ENCODE measurements at regions not wholly inside any gene's neighbourhood (a gene's known extent, or its start where the extent isn't known, plus 50 kb on each side); places are given as distances from the start of the nearest gene placed in this dataset.

DNA sequence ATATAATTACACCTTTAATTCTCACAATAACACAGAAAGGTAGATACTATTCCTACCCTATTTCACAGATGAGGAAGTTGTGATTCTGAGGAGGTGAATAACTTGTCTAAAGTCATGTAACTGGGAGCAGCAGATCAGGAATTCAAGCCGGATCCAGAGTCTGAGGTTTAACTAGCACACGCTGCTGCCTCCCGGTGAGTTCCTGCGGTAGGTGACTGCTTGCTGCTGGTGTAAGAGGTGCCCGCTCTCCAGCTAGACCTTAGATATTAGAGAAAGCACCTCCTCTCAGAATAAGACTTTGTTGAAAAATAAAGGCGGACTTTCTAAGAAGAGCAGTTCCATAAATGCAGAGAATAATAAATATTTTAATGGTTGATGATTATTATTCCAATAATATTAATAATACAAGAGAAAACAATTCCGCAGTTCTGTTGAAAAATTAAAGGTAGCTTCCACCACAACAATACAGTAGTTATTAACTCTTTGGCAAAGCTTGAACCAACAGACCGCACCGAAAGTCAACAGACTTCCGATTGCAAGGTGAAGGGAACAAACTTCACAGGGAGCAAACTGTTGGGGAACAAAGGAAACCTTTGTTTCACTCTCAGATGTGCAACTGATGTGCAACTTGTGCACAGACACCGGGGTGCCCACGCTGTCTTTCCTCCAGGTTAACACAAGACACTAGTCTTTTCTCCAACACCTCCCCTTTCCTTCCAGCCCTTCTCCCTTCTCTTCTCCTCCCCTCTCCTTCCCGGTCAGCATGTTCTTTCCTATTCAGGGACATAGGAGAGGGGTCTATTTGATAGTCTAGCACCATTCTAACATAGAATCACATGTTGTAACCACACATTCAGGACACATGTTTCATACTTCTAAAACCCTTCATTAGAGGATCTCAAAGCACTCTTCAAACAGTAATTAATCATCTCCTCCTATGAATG is 73.2 kb upstream of the EGLN3 start:
- no peaks in the 10 kb centered on the region for H3K36me3 ChIP-seq (ENCODE audit: control insufficient read depth in 4 of 4, insufficient read depth in 4 of 4, low read length in 3 of 4)
- ChIA-PET CTCF (interaction anchor here (1.9 kb wide), 1 partner anchor 175 kb away, joined by 7 read pairs; no protein-coding TSS in a partner anchor), POLR2A (no interaction called here)
- no peak overlapping the region for H3K4me3 ChIP-seq (ENCODE audit: control insufficient read depth in 1 of 7, extremely low read depth in 1 of 7, insufficient read depth in 4 of 7, low read depth in 2 of 7, low read length in 6 of 7)
- no peaks in the 10 kb centered on the region for H3K9me3 ChIP-seq (ENCODE audit: control extremely low read depth in 1 of 5, control insufficient read depth in 4 of 5, insufficient read depth in 2 of 5, low read depth in 1 of 5, low read length in 4 of 5)
- no peaks in the 10 kb centered on the region for H3K27me3 ChIP-seq (replicated peaks in 2 of 5; ENCODE audit: control insufficient read depth in 4 of 5, insufficient read depth in 5 of 5, low read length in 4 of 5)
- 84% methylated on average over 9 of the region's 13 CpGs for WGBS (ENCODE audit: insufficient coverage)
- DNase-seq: no peak
- peaks cover 0 to 3% (median 0%) of the 10 kb centered on the region in 4 experiments for H3K4me1 ChIP-seq (ENCODE audit: control extremely low read depth in 1 of 4, control insufficient read depth in 4 of 4, insufficient read depth in 4 of 4, low read length in 3 of 4)
- no peak overlapping the region for H3K27ac ChIP-seq (ENCODE audit: insufficient read depth in 1 of 2, low read depth in 1 of 2, low read length in 2 of 2, poor library complexity in 1 of 2, severe bottlenecking in 2 of 2)

DNA sequence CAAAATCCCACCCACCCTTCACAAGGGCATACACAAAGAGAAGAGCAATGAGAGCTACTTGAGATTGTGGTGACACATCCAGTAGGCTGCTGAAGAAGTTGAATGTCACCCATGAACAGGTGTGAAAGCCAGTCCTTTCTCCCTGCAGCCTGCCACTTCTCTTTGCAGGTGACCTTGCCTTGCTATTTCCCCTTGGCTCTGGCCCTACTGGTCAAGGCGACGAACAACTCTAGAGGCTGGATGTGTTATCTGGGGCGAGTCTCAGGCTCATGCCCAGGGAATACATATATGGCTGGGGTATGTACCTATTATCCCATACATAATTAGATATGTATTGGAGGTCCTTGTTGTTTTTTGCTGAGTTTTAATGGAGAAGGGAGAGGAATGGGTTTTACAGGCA is 70.2 kb upstream of the EGLN3 start:
- DNase-seq: no peak
- no CpG with 5 or more reads among the region's 3 CpGs for WGBS (ENCODE audit: insufficient coverage)
- H3K27me3 ChIP-seq (replicated peaks in 2 of 5; ENCODE audit: control insufficient read depth in 4 of 5, insufficient read depth in 5 of 5, low read length in 4 of 5): no peaks in the 10 kb centered on the region
- H3K4me3 ChIP-seq (ENCODE audit: control insufficient read depth in 1 of 7, extremely low read depth in 1 of 7, insufficient read depth in 4 of 7, low read depth in 2 of 7, low read length in 6 of 7): no peak overlapping the region
- H3K36me3 ChIP-seq (ENCODE audit: control insufficient read depth in 4 of 4, insufficient read depth in 4 of 4, low read length in 3 of 4): no peaks in the 10 kb centered on the region
- H3K4me1 ChIP-seq (ENCODE audit: control extremely low read depth in 1 of 4, control insufficient read depth in 4 of 4, insufficient read depth in 4 of 4, low read length in 3 of 4): peaks cover 0 to 3% (median 0%) of the 10 kb centered on the region in 4 experiments
- H3K9me3 ChIP-seq (ENCODE audit: control extremely low read depth in 1 of 5, control insufficient read depth in 4 of 5, insufficient read depth in 2 of 5, low read depth in 1 of 5, low read length in 4 of 5): no peaks in the 10 kb centered on the region
- ChIA-PET POLR2A (no interaction called here), CTCF (interaction anchor here (2.1 kb wide), 1 partner anchor 8 kb away, joined by 6 read pairs; no protein-coding TSS in a partner anchor)
- H3K27ac ChIP-seq (ENCODE audit: insufficient read depth in 1 of 2, low read depth in 1 of 2, low read length in 2 of 2, poor library complexity in 1 of 2, severe bottlenecking in 2 of 2): no peak overlapping the region

DNA sequence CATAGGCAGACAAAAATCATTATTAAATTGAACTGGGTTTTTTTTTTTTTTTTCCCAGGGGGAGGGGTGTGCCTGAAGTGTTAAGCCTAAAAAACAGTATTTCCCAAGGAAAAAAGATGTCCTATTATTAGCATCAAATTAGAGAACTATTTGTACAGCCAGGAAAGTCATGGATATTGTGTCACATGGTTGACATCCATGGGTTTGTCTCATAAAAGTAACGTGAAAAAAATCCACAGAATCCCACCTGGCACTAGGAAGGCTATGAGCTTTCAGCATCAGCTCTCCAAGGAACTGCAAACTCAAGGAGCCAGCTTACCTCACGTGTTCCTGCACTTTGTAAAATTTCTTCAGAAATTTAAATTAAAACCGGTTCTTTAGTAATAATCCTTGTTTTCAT is 69.1 kb upstream of the EGLN3 start:
- no peak for DNase-seq
- H3K4me1 ChIP-seq (ENCODE audit: control extremely low read depth in 1 of 4, control insufficient read depth in 4 of 4, insufficient read depth in 4 of 4, low read length in 3 of 4): peaks cover 0 to 4% (median under 1%) of the 10 kb centered on the region in 4 experiments
- no peaks in the 10 kb centered on the region for H3K27me3 ChIP-seq (replicated peaks in 2 of 5; ENCODE audit: control insufficient read depth in 4 of 5, insufficient read depth in 5 of 5, low read length in 4 of 5)
- POLR2A ChIA-PET: no interaction called here
- CTCF ChIA-PET: interaction anchor here (1.0 to 1.9 kb wide), 2 partner anchors 24 to 40 kb away, joined by 3 to 4 read pairs; no protein-coding TSS in a partner anchor
- H3K9me3 ChIP-seq (ENCODE audit: control extremely low read depth in 1 of 5, control insufficient read depth in 4 of 5, insufficient read depth in 2 of 5, low read depth in 1 of 5, low read length in 4 of 5): no peaks in the 10 kb centered on the region
- H3K27ac ChIP-seq (ENCODE audit: insufficient read depth in 1 of 2, low read depth in 1 of 2, low read length in 2 of 2, poor library complexity in 1 of 2, severe bottlenecking in 2 of 2): no peak overlapping the region
- H3K36me3 ChIP-seq (ENCODE audit: control insufficient read depth in 4 of 4, insufficient read depth in 4 of 4, low read length in 3 of 4): no peaks in the 10 kb centered on the region
- whole genome bisulfite sequencing (ENCODE audit: insufficient coverage): 100% methylated on average over 2 of the region's 3 CpGs
- no peak overlapping the region for H3K4me3 ChIP-seq (ENCODE audit: control insufficient read depth in 1 of 7, extremely low read depth in 1 of 7, insufficient read depth in 4 of 7, low read depth in 2 of 7, low read length in 6 of 7)

DNA sequence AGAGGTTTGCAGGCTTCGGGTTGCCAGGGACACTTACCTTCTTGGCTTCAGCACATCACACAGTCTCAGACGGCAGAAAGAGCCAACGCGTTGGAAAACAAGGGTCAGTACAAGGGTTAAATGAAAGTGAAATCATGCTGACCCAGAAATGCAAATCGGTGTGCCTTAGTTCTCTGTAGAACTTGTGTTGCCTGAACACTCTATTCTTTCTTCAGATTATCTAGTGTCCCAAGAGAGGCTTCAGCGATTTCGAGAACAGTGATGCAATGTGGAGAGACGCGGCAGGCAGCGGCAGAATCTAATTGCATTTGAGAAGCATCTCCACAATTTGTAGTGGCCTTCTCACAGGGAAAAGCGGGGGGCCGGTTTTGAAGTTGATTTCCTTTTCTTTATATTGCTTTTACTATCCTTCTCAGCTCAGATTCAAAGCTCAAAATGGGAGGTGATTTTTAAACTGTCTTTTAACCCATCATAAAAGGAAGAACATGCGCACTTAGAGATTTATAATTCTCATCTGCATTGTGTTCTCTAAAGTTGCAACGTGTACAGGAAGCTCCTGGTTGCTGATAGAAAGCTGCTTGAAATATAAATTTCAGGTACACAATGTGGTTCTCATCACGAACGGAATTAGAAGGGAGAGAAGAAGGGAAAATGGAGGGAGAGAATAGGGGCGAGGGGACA is 67.8 kb upstream of the EGLN3 start:
- POLR2A ChIA-PET: no interaction called here

DNA sequence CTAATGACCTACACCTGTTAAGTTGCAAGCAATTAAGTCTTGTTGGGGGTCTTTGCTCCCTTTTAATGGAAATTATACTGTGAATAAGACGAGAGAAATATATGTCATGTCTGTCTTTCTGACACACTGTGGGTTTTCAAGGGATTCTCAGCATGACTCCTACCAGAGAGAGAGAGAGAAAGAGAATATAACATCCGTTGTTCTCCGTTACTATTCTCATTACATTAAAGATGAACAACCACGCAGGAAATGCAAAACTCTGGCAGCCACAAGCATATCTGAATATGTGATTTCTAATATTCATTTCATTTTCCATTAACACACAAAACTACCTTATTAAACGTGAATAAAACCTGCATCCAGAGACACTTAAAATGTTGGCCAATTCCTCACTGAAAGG is 67.3 kb upstream of the EGLN3 start:
- no CpG with 5 or more reads among the region's 5 CpGs for WGBS (ENCODE audit: insufficient coverage)
- POLR2A ChIA-PET: no interaction called here
- Histone ChIP-seq H3K4me3 (ENCODE audit: control insufficient read depth in 1 of 7, extremely low read depth in 1 of 7, insufficient read depth in 4 of 7, low read depth in 2 of 7, low read length in 6 of 7) (peak overlapping the region in 4 of 7 experiments; percentile 0 to 74 (median 54)), H3K9me3 (ENCODE audit: control extremely low read depth in 1 of 5, control insufficient read depth in 4 of 5, insufficient read depth in 2 of 5, low read depth in 1 of 5, low read length in 4 of 5) (no peaks in the 10 kb centered on the region), H3K27me3 (replicated peaks in 2 of 5; ENCODE audit: control insufficient read depth in 4 of 5, insufficient read depth in 5 of 5, low read length in 4 of 5) (no peaks in the 10 kb centered on the region), H3K36me3 (ENCODE audit: control insufficient read depth in 4 of 4, insufficient read depth in 4 of 4, low read length in 3 of 4) (no peaks in the 10 kb centered on the region), H3K27ac (ENCODE audit: insufficient read depth in 1 of 2, low read depth in 1 of 2, low read length in 2 of 2, poor library complexity in 1 of 2, severe bottlenecking in 2 of 2) (no peak overlapping the region), H3K4me1 (ENCODE audit: control extremely low read depth in 1 of 4, control insufficient read depth in 4 of 4, insufficient read depth in 4 of 4, low read length in 3 of 4) (peaks cover 11 to 19% (median 15%) of the 10 kb centered on the region in 4 experiments)
- DNase-seq: no peak
- CTCF ChIA-PET: interaction anchor here (0.6 to 1.0 kb wide), 2 partner anchors 175 to 1452 kb away, joined by 3 read pairs; no protein-coding TSS in a partner anchor

More for the DNA sequence above, 67.8 kb upstream of the EGLN3 start:
- no peaks in the 10 kb centered on the region for H3K9me3 ChIP-seq (ENCODE audit: control extremely low read depth in 1 of 5, control insufficient read depth in 4 of 5, insufficient read depth in 2 of 5, low read depth in 1 of 5, low read length in 4 of 5)
- H3K4me1 ChIP-seq (ENCODE audit: control extremely low read depth in 1 of 4, control insufficient read depth in 4 of 4, insufficient read depth in 4 of 4, low read length in 3 of 4): peaks cover 6 to 14% (median 11%) of the 10 kb centered on the region in 4 experiments
- peak overlapping the region in 4 of 7 experiments; percentile 0 to 74 (median 54) for H3K4me3 ChIP-seq (ENCODE audit: control insufficient read depth in 1 of 7, extremely low read depth in 1 of 7, insufficient read depth in 4 of 7, low read depth in 2 of 7, low read length in 6 of 7)
- H3K27me3 ChIP-seq (replicated peaks in 2 of 5; ENCODE audit: control insufficient read depth in 4 of 5, insufficient read depth in 5 of 5, low read length in 4 of 5): no peaks in the 10 kb centered on the region
- H3K36me3 ChIP-seq (ENCODE audit: control insufficient read depth in 4 of 4, insufficient read depth in 4 of 4, low read length in 3 of 4): no peaks in the 10 kb centered on the region
- 58% methylated on average over 12 of the region's 17 CpGs for WGBS (ENCODE audit: insufficient coverage)
- no peak overlapping the region for H3K27ac ChIP-seq (ENCODE audit: insufficient read depth in 1 of 2, low read depth in 1 of 2, low read length in 2 of 2, poor library complexity in 1 of 2, severe bottlenecking in 2 of 2)
- CTCF ChIA-PET: interaction anchor here (0.8 to 1.9 kb wide), 4 partner anchors 26 to 175 kb away, joined by 3 to 4 read pairs (median 4); no protein-coding TSS in a partner anchor
- DNase-seq: peak in 2 of 3 donors; percentile 6 to 26

DNA sequence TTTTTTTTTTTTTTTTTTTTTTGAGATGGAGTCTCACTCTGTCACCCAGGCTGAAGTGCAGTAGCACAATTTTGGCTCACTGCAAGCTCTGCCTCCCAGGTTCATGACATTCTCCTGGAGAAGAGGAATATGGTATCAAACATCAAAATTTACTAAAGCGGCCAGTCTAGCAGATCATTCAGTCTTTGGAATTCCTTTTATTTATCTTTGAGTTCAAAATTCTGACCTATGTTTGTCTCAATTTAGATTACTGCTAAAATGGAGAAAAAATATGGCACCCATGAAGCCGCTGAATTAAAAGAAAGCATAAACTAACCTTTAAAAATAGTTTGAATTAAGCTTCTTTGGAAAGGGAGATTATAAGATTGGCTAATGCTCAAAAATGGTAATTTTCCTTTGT is 64.5 kb upstream of the EGLN3 start:
- Histone ChIP-seq H3K36me3 (ENCODE audit: control insufficient read depth in 4 of 4, insufficient read depth in 4 of 4, low read length in 3 of 4) (no peaks in the 10 kb centered on the region), H3K27ac (ENCODE audit: insufficient read depth in 1 of 2, low read depth in 1 of 2, low read length in 2 of 2, poor library complexity in 1 of 2, severe bottlenecking in 2 of 2) (no peak overlapping the region), H3K4me3 (ENCODE audit: control insufficient read depth in 1 of 7, extremely low read depth in 1 of 7, insufficient read depth in 4 of 7, low read depth in 2 of 7, low read length in 6 of 7) (no peak overlapping the region), H3K27me3 (replicated peaks in 2 of 5; ENCODE audit: control insufficient read depth in 4 of 5, insufficient read depth in 5 of 5, low read length in 4 of 5) (no peaks in the 10 kb centered on the region), H3K9me3 (ENCODE audit: control extremely low read depth in 1 of 5, control insufficient read depth in 4 of 5, insufficient read depth in 2 of 5, low read depth in 1 of 5, low read length in 4 of 5) (no peaks in the 10 kb centered on the region), H3K4me1 (ENCODE audit: control extremely low read depth in 1 of 4, control insufficient read depth in 4 of 4, insufficient read depth in 4 of 4, low read length in 3 of 4) (peaks cover 15 to 29% (median 21%) of the 10 kb centered on the region in 4 experiments)
- CTCF ChIA-PET: interaction anchor here (1.4 to 1.9 kb wide), 2 partner anchors 17 to 82 kb away, joined by 4 read pairs; no protein-coding TSS in a partner anchor
- DNase-seq: no peak
- WGBS (ENCODE audit: insufficient coverage): no CpG with 5 or more reads among the region's 2 CpGs
- POLR2A ChIA-PET: no interaction called here

Data from common myeloid progenitor, CD34-positive (primary cell).